Trophoblast cell (in vitro differentiated cells and primary cell): ENCODE measurements at regions not wholly inside any gene's neighbourhood (a gene's known extent, or its start where the extent isn't known, plus 50 kb on each side); places are given as distances from the start of the nearest gene placed in this dataset.
"Not testable (repeated sequence)": the region's sequence is repeated elsewhere in the genome, so short reads cannot be mapped to it uniquely, and the experiment has no call there.

Experiments
- DNase-seq, 2 donors: peaks; one replicate each; pipeline ENCODE4 v3.0.0-alpha.2; 2016
- H2AFZ ChIP-seq: 2 replicates; pipeline ENCODE4 v1.6.1; 2013; ENCODE audit warnings: low read length, moderate library complexity, mild to moderate bottlenecking; ENCODE audit not compliant: insufficient read depth, poor library complexity
- H2AK5ac ChIP-seq: 2 replicates; pipeline ENCODE4 v1.6.1; 2013; ENCODE audit warnings: mild to moderate bottlenecking, low read length
- H2BK120ac ChIP-seq: 2 replicates; pipeline ENCODE4 v1.6.1; 2013; ENCODE audit warnings: low read length, mild to moderate bottlenecking, moderate library complexity; ENCODE audit not compliant: insufficient read depth, poor library complexity
- H2BK12ac ChIP-seq: 2 replicates; pipeline ENCODE4 v1.6.1; 2013; ENCODE audit warnings: mild to moderate bottlenecking, low read length, moderate library complexity
- H2BK5ac ChIP-seq: 2 replicates; pipeline ENCODE4 v1.6.1; 2013; ENCODE audit warnings: low read length, low read depth, moderate library complexity, mild to moderate bottlenecking; ENCODE audit not compliant: poor library complexity
- H3K14ac ChIP-seq: 2 replicates; pipeline ENCODE4 v1.6.1; 2013; ENCODE audit warnings: mild to moderate bottlenecking, low read length
- H3K18ac ChIP-seq: 2 replicates; pipeline ENCODE4 v1.6.1; 2013; ENCODE audit warnings: mild to moderate bottlenecking, low read length
- H3K23ac ChIP-seq: 2 replicates; pipeline ENCODE4 v1.6.1; 2013; ENCODE audit warnings: low read length
- H3K27ac ChIP-seq: 2 replicates; pipeline ENCODE4 v1.5.1; 2013; ENCODE audit warnings: low read depth, mild to moderate bottlenecking, inconsistent platforms, low read length, moderate library complexity
- H3K27me3 ChIP-seq: 2 replicates; pipeline ENCODE4 v1.6.1; 2013; ENCODE audit warnings: inconsistent platforms, mild to moderate bottlenecking, low read length, moderate library complexity; ENCODE audit not compliant: insufficient read depth
- H3K36me3 ChIP-seq, 2 experiments: 1 replicate in 1 of 2; 2 replicates in 1 of 2; pipeline ENCODE4 v1.6.1; 2013; ENCODE audit warnings: low read length in 2 of 2, mild to moderate bottlenecking in 2 of 2, moderate library complexity in 1 of 2; ENCODE audit not compliant: insufficient read depth in 2 of 2, control insufficient read depth in 1 of 2
- H3K4ac ChIP-seq: 2 replicates; pipeline ENCODE4 v1.6.1; 2013; ENCODE audit warnings: low read depth, mild to moderate bottlenecking, low read length, moderate library complexity
- H3K4me1 ChIP-seq, 2 experiments: 1 replicate in 1 of 2; 2 replicates in 1 of 2; pipeline ENCODE4 v1.6.1; 2013; ENCODE audit warnings: low read length in 2 of 2, mild to moderate bottlenecking in 2 of 2, moderate library complexity in 1 of 2; ENCODE audit not compliant: insufficient read depth in 2 of 2, control insufficient read depth in 1 of 2
- H3K4me2 ChIP-seq: 2 replicates; pipeline ENCODE4 v1.6.1; 2013; ENCODE audit warnings: inconsistent platforms, mild to moderate bottlenecking, low read length, moderate library complexity
- H3K4me3 ChIP-seq: 2 replicates; pipeline ENCODE4 v1.5.1; 2013; ENCODE audit warnings: mild to moderate bottlenecking, low read depth, low read length, inconsistent platforms
- H3K79me1 ChIP-seq: one replicate; pipeline ENCODE4 v1.6.1; 2013; ENCODE audit warnings: low read length
- H3K79me2 ChIP-seq: 2 replicates; pipeline ENCODE4 v1.6.1; 2013; ENCODE audit warnings: low read length, mild to moderate bottlenecking; ENCODE audit not compliant: control insufficient read depth, insufficient read depth, poor library complexity
- H3K9ac ChIP-seq: 2 replicates; pipeline ENCODE4 v1.6.1; 2013; ENCODE audit warnings: mild to moderate bottlenecking, low read length
- H3K9me3 ChIP-seq: 2 replicates; pipeline ENCODE4 v1.6.1; 2013; ENCODE audit warnings: low read depth, mild to moderate bottlenecking, control low read depth, inconsistent platforms, low read length; ENCODE audit not compliant: insufficient read depth
- H4K12ac ChIP-seq: 2 replicates; pipeline ENCODE4 v1.6.1; 2013; ENCODE audit warnings: low read depth, mild to moderate bottlenecking, low read length, moderate library complexity
- H4K8ac ChIP-seq: 2 replicates; pipeline ENCODE4 v1.6.1; 2013; ENCODE audit warnings: low read depth, mild to moderate bottlenecking, low read length, moderate library complexity
- H4K91ac ChIP-seq: one replicate; pipeline ENCODE4 v1.6.1; 2013; ENCODE audit warnings: low read depth, mild to moderate bottlenecking, low read length, moderate library complexity
- WGBS: extraction: QIAGEN DNeasy Blood & Tissue Kit; methylation state at CpG from one replicate; pipeline ENCODE4 v1.1.7; 2013; ENCODE audit warnings: missing lambda C conversion rate; ENCODE audit not compliant: insufficient read length, insufficient coverage; ENCODE audit errors: extremely low coverage; 5-methylcytosine and 5-hydroxymethylcytosine counted together

- Histone ChIP-seq H3K36me3 (no peaks in the 10 kb centered on the region), H3K4ac (no peak overlapping the region), H2BK5ac (no peak overlapping the region), H3K4me1 (peaks cover 4 to 5% of the 10 kb centered on the region in 2 experiments), H3K27me3 (no peaks in the 10 kb centered on the region), H2AK5ac (no peak overlapping the region), H3K4me3 (no peak overlapping the region), H4K12ac (no peak overlapping the region), H2BK120ac (no peak overlapping the region), H4K91ac (no peak overlapping the region), H3K79me2 (no peaks in the 10 kb centered on the region), H3K18ac (no peak overlapping the region), H4K8ac (no peak overlapping the region), H3K23ac (no peak overlapping the region), H2AFZ (no peak overlapping the region), H3K27ac (no peak overlapping the region), H3K79me1 (no peaks in the 10 kb centered on the region), H2BK12ac (no peak overlapping the region), H3K14ac (no peak overlapping the region), H3K9ac (no peak overlapping the region), H3K9me3 (peaks cover 3% of the 10 kb centered on the region), H3K4me2 (no peak overlapping the region)
- no CpG with 5 or more reads among the region's 4 CpGs for WGBS
- DNase-seq = no peak
Observed at GRCh38 chr9:97791542-97791941, 61.5 kb upstream of the FOXE1 start.

GRCh38 chr9:97793067-97793466, 60.0 kb upstream of the FOXE1 start:
- no CpG with 5 or more reads among the region's 1 CpG for WGBS
- Histone ChIP-seq H2AK5ac (no peak overlapping the region), H3K79me2 (no peaks in the 10 kb centered on the region), H3K4me3 (no peak overlapping the region), H3K4me2 (no peak overlapping the region), H3K18ac (no peak overlapping the region), H3K4me1 (peaks cover 2 to 3% of the 10 kb centered on the region in 2 experiments), H3K23ac (no peak overlapping the region), H4K8ac (no peak overlapping the region), H3K27ac (no peak overlapping the region), H3K36me3 (no peaks in the 10 kb centered on the region), H2BK12ac (no peak overlapping the region), H2BK120ac (no peak overlapping the region), H3K14ac (no peak overlapping the region), H3K9ac (no peak overlapping the region), H4K91ac (no peak overlapping the region), H3K79me1 (no peaks in the 10 kb centered on the region), H3K4ac (no peak overlapping the region), H2AFZ (no peak overlapping the region), H2BK5ac (no peak overlapping the region), H4K12ac (no peak overlapping the region), H3K27me3 (no peaks in the 10 kb centered on the region), H3K9me3 (peaks cover 3% of the 10 kb centered on the region)
- peak; percentile 45 to 79 for DNase-seq

- H3K18ac ChIP-seq = no peak overlapping the region
- H3K4me3 ChIP-seq = no peak overlapping the region
- H3K9me3 ChIP-seq = peaks cover 3% of the 10 kb centered on the region
- no peak overlapping the region for H3K23ac ChIP-seq
- no peaks in the 10 kb centered on the region for H3K27me3 ChIP-seq
- H3K14ac ChIP-seq = no peak overlapping the region
- H2BK120ac ChIP-seq = no peak overlapping the region
- peak overlapping the region; percentile 37 for H3K27ac ChIP-seq
- no peaks in the 10 kb centered on the region for H3K79me2 ChIP-seq
- H4K8ac ChIP-seq = no peak overlapping the region
- H4K12ac ChIP-seq = no peak overlapping the region
- no peak for DNase-seq
- H3K9ac ChIP-seq = no peak overlapping the region
- H3K4me2 ChIP-seq = no peak overlapping the region
- peak overlapping the region; percentile 45 for H2BK12ac ChIP-seq
- no peak overlapping the region for H2AK5ac ChIP-seq
- no peaks in the 10 kb centered on the region for H3K79me1 ChIP-seq
- peaks cover 2 to 3% of the 10 kb centered on the region in 2 experiments for H3K4me1 ChIP-seq
- H3K4ac ChIP-seq = no peak overlapping the region
- WGBS = no CpG with 5 or more reads among the region's 1 CpG
- no peak overlapping the region for H4K91ac ChIP-seq
- H2AFZ ChIP-seq = no peak overlapping the region
- H3K36me3 ChIP-seq = no peaks in the 10 kb centered on the region
- no peak overlapping the region for H2BK5ac ChIP-seq
Observed at GRCh38 chr9:97794666-97795065, 58.4 kb upstream of the FOXE1 start.

- not testable (repeated sequence) for H3K79me1 ChIP-seq, H3K79me2 ChIP-seq, H3K4ac ChIP-seq, H3K4me1 ChIP-seq, H3K9ac ChIP-seq, H3K9me3 ChIP-seq, H2AFZ ChIP-seq, H3K27ac ChIP-seq, H4K12ac ChIP-seq, H3K23ac ChIP-seq, H2AK5ac ChIP-seq, H4K91ac ChIP-seq, H3K27me3 ChIP-seq, H2BK5ac ChIP-seq, H2BK120ac ChIP-seq, H3K36me3 ChIP-seq, H3K4me2 ChIP-seq, H4K8ac ChIP-seq, H3K4me3 ChIP-seq, DNase-seq, H2BK12ac ChIP-seq, H3K14ac ChIP-seq, H3K18ac ChIP-seq
- WGBS = no CpG with 5 or more reads among the region's 30 CpGs
Observed at GRCh38 chr9:97796176-97796575, 56.9 kb upstream of the FOXE1 start.
